Glutamatergic neuron (in vitro differentiated cells): ENCODE measurements at regions not wholly inside any gene's neighbourhood (a gene's known extent, or its start where the extent isn't known, plus 50 kb on each side); places are given as distances from the start of the nearest gene placed in this dataset.

Experiments
- DNase-seq: peaks from one replicate; pipeline ENCODE4 v3.0.0; 2022
- H3K27ac Mint-ChIP-seq: one replicate; pipeline ENCODE4 v1.8.0; 2020; ENCODE audit warnings: mild to moderate bottlenecking, mixed read lengths, inconsistent platforms; ENCODE audit not compliant: unreplicated experiment
- H3K27me3 Mint-ChIP-seq: one replicate; pipeline ENCODE4 v1.8.0; 2020; ENCODE audit warnings: mild to moderate bottlenecking, moderate library complexity, mixed read lengths, inconsistent platforms; ENCODE audit not compliant: unreplicated experiment
- H3K36me3 Mint-ChIP-seq: one replicate; pipeline ENCODE4 v1.8.0; 2020; ENCODE audit warnings: mild to moderate bottlenecking, mixed read lengths, inconsistent platforms; ENCODE audit not compliant: unreplicated experiment
- H3K4me1 Mint-ChIP-seq: one replicate; pipeline ENCODE4 v1.8.0; 2020; ENCODE audit warnings: mild to moderate bottlenecking, low read depth, mixed read lengths, inconsistent platforms; ENCODE audit not compliant: unreplicated experiment
- H3K4me3 Mint-ChIP-seq: one replicate; pipeline ENCODE4 v1.8.0; 2020; ENCODE audit warnings: mild to moderate bottlenecking, mixed read lengths, inconsistent platforms; ENCODE audit not compliant: unreplicated experiment
- H3K9me3 Mint-ChIP-seq: one replicate; pipeline ENCODE4 v1.8.0; 2020; ENCODE audit warnings: mild to moderate bottlenecking, moderate library complexity, mixed read lengths, inconsistent platforms; ENCODE audit not compliant: unreplicated experiment
- CTCF ChIP-seq: fragments of 200-600 bp; sonication (generic); IDR thresholded peaks from one replicate; pipeline ENCODE4 v1.5.0; 2021; ENCODE audit not compliant: partially characterized antibody, unreplicated experiment

GRCh38 chr2:194619366-194619765, 1037.7 kb upstream of the SLC39A10 start:
- Mint-ChIP-seq H3K36me3 (no peaks in the 10 kb centered on the region), H3K27ac (no peak overlapping the region), H3K4me3 (no peak overlapping the region), H3K27me3 (peaks cover under 1% of the 10 kb centered on the region), H3K4me1 (peaks cover 16% of the 10 kb centered on the region), H3K9me3 (no peaks in the 10 kb centered on the region)
- DNase-seq: no peak
- no peak for TF ChIP-seq CTCF

GRCh38 chr2:194618432-194618831, 1038.6 kb upstream of the SLC39A10 start:
- peaks cover 2% of the 10 kb centered on the region for H3K27me3 Mint-ChIP-seq
- DNase-seq: no peak
- H3K4me3 Mint-ChIP-seq: no peak overlapping the region
- H3K27ac Mint-ChIP-seq: no peak overlapping the region
- peaks cover 16% of the 10 kb centered on the region for H3K4me1 Mint-ChIP-seq
- TF ChIP-seq CTCF: no peak
- H3K36me3 Mint-ChIP-seq: no peaks in the 10 kb centered on the region
- no peaks in the 10 kb centered on the region for H3K9me3 Mint-ChIP-seq

- no peak overlapping the region for H3K4me3 Mint-ChIP-seq
- no peak for DNase-seq
- TF ChIP-seq CTCF: no peak
- no peak overlapping the region for H3K27ac Mint-ChIP-seq
- H3K4me1 Mint-ChIP-seq: peaks cover 16% of the 10 kb centered on the region
- no peaks in the 10 kb centered on the region for H3K9me3 Mint-ChIP-seq
- H3K36me3 Mint-ChIP-seq: peaks cover 10% of the 10 kb centered on the region
- peaks cover 2% of the 10 kb centered on the region for H3K27me3 Mint-ChIP-seq
Measured at GRCh38 chr2:194616334-194616733, 1040.7 kb upstream of the SLC39A10 start.

DNA sequence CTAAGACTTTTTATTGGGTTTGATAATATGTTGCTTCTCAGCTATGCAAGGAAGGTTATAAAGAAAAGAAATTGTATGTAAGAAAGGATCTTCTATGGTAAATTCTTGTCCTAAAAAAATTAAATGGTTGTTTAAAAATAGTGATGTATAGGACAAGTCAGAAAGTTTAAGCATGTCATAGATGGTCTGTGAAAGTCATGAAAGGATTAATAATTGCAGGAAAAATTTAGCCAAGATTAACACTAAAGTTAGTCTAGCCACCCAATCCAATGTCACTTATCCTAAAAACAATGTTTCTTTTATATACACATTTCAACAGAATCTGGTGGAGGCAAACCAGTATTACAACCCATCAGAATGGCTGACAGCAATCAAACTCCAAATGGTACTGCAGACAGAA, 1046.7 kb upstream of the SLC39A10 start:
- Mint-ChIP-seq H3K27ac (no peak overlapping the region), H3K4me3 (no peak overlapping the region), H3K36me3 (peaks cover 27% of the 10 kb centered on the region), H3K27me3 (peaks cover 2% of the 10 kb centered on the region), H3K9me3 (peaks cover under 1% of the 10 kb centered on the region), H3K4me1 (no peaks in the 10 kb centered on the region)
- no peak for TF ChIP-seq CTCF
- no peak for DNase-seq

GRCh38 chr2:194603429-194603828, 1053.6 kb upstream of the SLC39A10 start:
- Mint-ChIP-seq H3K36me3 (peaks cover 22% of the 10 kb centered on the region), H3K27me3 (peaks cover 2% of the 10 kb centered on the region), H3K27ac (no peak overlapping the region), H3K4me3 (no peak overlapping the region), H3K4me1 (no peaks in the 10 kb centered on the region), H3K9me3 (peaks cover 4% of the 10 kb centered on the region)
- TF ChIP-seq CTCF: no peak
- DNase-seq: no peak
